ENCODE measurements at regions not wholly inside any gene's neighbourhood (a gene's known extent, or its start where the extent isn't known, plus 50 kb on each side); places are given as distances from the start of the nearest gene placed in this dataset.
A peak's percentile ranks its signal among the peaks of the same experiment; 100 is the strongest.

DNA sequence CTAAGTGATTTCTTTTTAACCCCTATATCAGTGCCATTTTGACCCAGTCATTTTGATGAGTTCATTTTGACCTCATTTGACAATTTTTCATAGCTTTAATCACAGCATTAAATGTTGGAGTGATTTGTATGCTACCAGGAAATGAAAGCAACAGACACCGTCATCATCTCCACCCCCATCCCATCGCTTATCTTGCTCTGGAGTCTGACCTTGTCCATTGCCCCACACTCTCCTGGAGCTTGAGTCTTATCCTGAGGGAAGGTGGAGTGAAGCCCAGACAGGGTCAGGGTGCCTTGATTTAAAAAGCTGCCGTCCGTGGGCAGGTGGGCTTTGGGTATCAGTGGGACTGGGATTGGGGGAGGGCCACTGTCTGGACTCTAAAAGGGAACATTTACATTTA lies 94.7 kb upstream of the JCAD start:
- Histone ChIP-seq H3K9me3 (no peaks in the 10 kb centered on the region), H3K27ac (no peak overlapping the region), H3K27me3 (no peaks in the 10 kb centered on the region), H3K36me3 (no peaks in the 10 kb centered on the region), H3K4me3 (no peak overlapping the region), H3K4me1 (peaks cover 0 to 3% (median 0%) of the 10 kb centered on the region in 4 donors)
- 87% methylated on average over 4 of the region's 4 CpGs; no CpG with 5 or more reads in 1 of the 2 donors for WGBS, 2 donors (ENCODE audit: low coverage in 1 of 2)
- TF ChIP-seq CTCF (IDR thresholded peaks at IDR 0.05) (no peak), POLR2A (IDR thresholded peaks at IDR 0.05) (no peak)
- intact Hi-C loops (cut with DNase I; ENCODE audit: low total_unique reads), result no loop called here
- in situ Hi-C loops (cut with MboI; ENCODE audit: low pct_ligation_motif_present in 1 of 4, low pct_unique_long_range_greater_than_20kb in 1 of 4, low sequenced_read_pairs in 3 of 4), result no loop called here
- no peak for DNase-seq

DNA sequence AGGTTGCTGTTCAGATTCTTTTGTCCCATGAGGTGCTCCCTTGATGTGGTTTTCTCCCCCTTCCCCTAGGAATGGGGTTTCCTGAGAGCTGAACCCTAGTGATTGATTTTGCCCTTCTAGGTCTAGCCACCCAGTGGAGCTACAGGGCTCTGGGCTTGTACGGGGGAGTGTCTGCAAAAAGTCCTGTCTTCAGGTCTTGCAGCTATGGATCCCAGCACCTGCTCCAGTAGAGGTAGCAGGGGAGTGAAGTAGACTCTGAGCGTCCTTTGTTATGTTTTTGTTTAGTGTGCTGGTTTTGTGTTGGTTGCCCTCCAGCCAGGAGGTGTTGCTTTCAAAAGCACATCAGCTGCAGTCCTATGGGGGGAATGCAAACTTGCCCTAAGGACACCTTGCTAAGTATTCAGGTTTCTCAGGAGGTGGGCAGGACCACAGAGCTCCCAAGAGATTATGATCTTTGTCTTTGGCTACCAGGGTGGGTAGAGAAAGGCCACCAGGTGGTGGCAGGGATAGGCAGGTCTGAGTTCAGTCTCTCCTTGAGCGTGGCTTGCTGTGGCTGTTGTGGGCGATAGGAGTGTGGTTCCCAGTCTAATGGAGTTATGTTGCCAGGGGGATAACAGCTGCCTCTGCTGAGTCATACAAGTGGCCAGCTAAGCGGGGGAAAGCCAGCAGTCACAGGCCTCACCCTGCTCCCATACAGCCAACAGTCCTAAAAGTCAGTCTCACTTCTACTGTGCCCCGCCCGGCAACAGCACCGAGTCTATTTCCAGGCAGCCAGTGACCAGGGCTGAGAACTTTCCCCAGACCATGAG lies 92.4 kb upstream of the JCAD start:
- TF ChIP-seq POLR2AphosphoS5 (IDR thresholded peaks at IDR 0.05) (no peak), POLR2A (IDR thresholded peaks at IDR 0.05) (no peak), CTCF (IDR thresholded peaks at IDR 0.05) (no peak), EP300 (IDR thresholded peaks at IDR 0.05; ENCODE audit: low read depth) (no peak)
- Histone ChIP-seq H3K4me1 (peaks cover 0 to 3% (median 0%) of the 10 kb centered on the region in 4 donors), H3K36me3 (no peaks in the 10 kb centered on the region), H3K27me3 (no peaks in the 10 kb centered on the region), H3K27ac (no peak overlapping the region), H3K9me3 (no peaks in the 10 kb centered on the region), H3K4me3 (no peak overlapping the region)
- in situ Hi-C loops (cut with MboI; ENCODE audit: low pct_ligation_motif_present in 1 of 4, low pct_unique_long_range_greater_than_20kb in 1 of 4, low sequenced_read_pairs in 3 of 4), result no loop called here
- peak; percentile 9 for DNase-seq
- WGBS, 2 donors (ENCODE audit: low coverage in 1 of 2), result 53% methylated on average over 8 of the region's 8 CpGs; no CpG with 5 or more reads in 1 of the 2 donors
- intact Hi-C loops (cut with DNase I; ENCODE audit: low total_unique reads), result no loop called here

DNA sequence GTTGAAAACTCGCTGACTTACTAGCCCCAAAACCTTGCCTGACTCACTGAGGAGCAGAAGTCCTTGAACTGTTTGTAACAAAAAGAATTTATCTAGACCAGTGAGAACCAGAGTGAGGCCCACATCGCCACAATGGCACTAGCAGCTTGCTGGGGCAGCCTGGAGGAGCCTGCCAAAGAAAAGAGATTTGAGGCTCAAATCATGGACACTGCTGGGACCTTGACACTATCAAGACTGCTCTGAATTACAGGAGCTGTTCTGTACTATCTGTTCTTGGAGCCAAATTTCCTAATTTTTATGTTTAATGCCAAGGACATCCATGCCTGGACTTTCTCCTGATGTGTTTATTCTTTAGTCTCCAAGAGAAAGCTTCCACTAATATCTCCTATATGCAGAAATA lies 82.0 kb upstream of the JCAD start:
- in situ Hi-C loops (cut with MboI; ENCODE audit: low pct_ligation_motif_present in 1 of 4, low pct_unique_long_range_greater_than_20kb in 1 of 4, low sequenced_read_pairs in 3 of 4) (no loop called here), intact Hi-C loops (cut with DNase I; ENCODE audit: low total_unique reads) (no loop called here)
- Histone ChIP-seq H3K27ac (peak overlapping the region in 1 of 4 donors; percentile 2), H3K9me3 (no peaks in the 10 kb centered on the region), H3K36me3 (no peaks in the 10 kb centered on the region), H3K27me3 (no peaks in the 10 kb centered on the region), H3K4me1 (no peaks in the 10 kb centered on the region), H3K4me3 (no peak overlapping the region)
- TF ChIP-seq POLR2A (IDR thresholded peaks at IDR 0.05), result no peak
- TF ChIP-seq EP300 (IDR thresholded peaks at IDR 0.05; ENCODE audit: low read depth), result no peak
- TF ChIP-seq CTCF (IDR thresholded peaks at IDR 0.05), result no peak
- TF ChIP-seq POLR2AphosphoS5 (IDR thresholded peaks at IDR 0.05), result no peak
- WGBS, 2 donors (ENCODE audit: low coverage in 1 of 2), result 78 to 100% methylated on average over 1 to 2 of the region's 2 CpGs
- no peak for DNase-seq

- Histone ChIP-seq H3K36me3 (no peaks in the 10 kb centered on the region), H3K27ac (no peak overlapping the region), H3K27me3 (no peaks in the 10 kb centered on the region), H3K4me1 (no peaks in the 10 kb centered on the region), H3K4me3 (no peak overlapping the region), H3K9me3 (no peaks in the 10 kb centered on the region)
- WGBS, 2 donors (ENCODE audit: low coverage in 1 of 2), result 60 to 62% methylated on average over 4 to 11 of the region's 11 CpGs
- intact Hi-C loops (cut with DNase I; ENCODE audit: low total_unique reads), result no loop called here
- no peak for DNase-seq
- in situ Hi-C loops (cut with MboI; ENCODE audit: low pct_ligation_motif_present in 1 of 4, low pct_unique_long_range_greater_than_20kb in 1 of 4, low sequenced_read_pairs in 3 of 4), result no loop called here
- no peak for TF ChIP-seq EP300 (IDR thresholded peaks at IDR 0.05; ENCODE audit: low read depth)
- no peak for TF ChIP-seq POLR2AphosphoS5 (IDR thresholded peaks at IDR 0.05)
- no peak for TF ChIP-seq POLR2A (IDR thresholded peaks at IDR 0.05)
- TF ChIP-seq CTCF (IDR thresholded peaks at IDR 0.05), result no peak
These were observed 75.0 kb upstream of the JCAD start for GRCh38 chr10:30134171-30134945.

Measured in transverse colon (tissue), 4 donors.